Vagina (tissue), 2 donors: ENCODE measurements at regions not wholly inside any gene's neighbourhood (a gene's known extent, or its start where the extent isn't known, plus 50 kb on each side); places are given as distances from the start of the nearest gene placed in this dataset.

Experiments used
- CTCF ChIP-seq, 3 experiments: fragments of 450-650 bp in 2 of 3; fragments of 200-600 bp in 1 of 3; sonication (generic) in 1 of 3; IDR thresholded peaks; one replicate each; pipeline ENCODE4 v1.5.1; 2017 to 2019; ENCODE audit warnings: antibody characterized with exemption in 3 of 3, mild to moderate bottlenecking in 2 of 3, moderate library complexity in 2 of 3
- POLR2AphosphoS5 ChIP-seq, 2 donors: sonication (generic); formaldehyde crosslinking; IDR thresholded peaks; one replicate each; pipeline ENCODE4 v1.9.0; 2017; ENCODE audit warnings: antibody characterized with exemption in 2 of 2, mild to moderate bottlenecking in 2 of 2, low read depth in 1 of 2; ENCODE audit not compliant: insufficient read depth in 1 of 2

GRCh38 chr2:37512971-37513370, 158.5 kb downstream of the CDC42EP3 start:
- TF ChIP-seq CTCF (IDR thresholded peaks at IDR 0.05) (no peak), POLR2AphosphoS5 (IDR thresholded peaks at IDR 0.05; ENCODE audit: insufficient read depth in 1 of 2, low read depth in 1 of 2) (no peak)
